PC-3 (cell line): ENCODE measurements at regions not wholly inside any gene's neighbourhood (a gene's known extent, or its start where the extent isn't known, plus 50 kb on each side); places are given as distances from the start of the nearest gene placed in this dataset.
"Not testable (repeated sequence)": the region's sequence is repeated elsewhere in the genome, so short reads cannot be mapped to it uniquely, and the experiment has no call there.

ENCODE experiments used
- ATAC-seq: fragments of 200-7000 bp; cut with Tn5 transposase; 2 replicates; pipeline ENCODE4 v1.9.1; 2020; ENCODE audit warnings: mild to moderate bottlenecking, moderate library complexity
- BruUV-seq: library from RNA; stranded (reverse); fragments of 400-500 nt; replicated peaks from 2 replicates; lab custom pipeline; 2021; lab: Mats Ljungman, UMichigan
- CTCF ChIA-PET: fragments of 300-600 bp; sonication (Branson Sonifier 250); formaldehyde crosslinking; loops from one replicate; lab custom pipeline; 2022; ENCODE audit warnings: antibody characterized with exemption; lab: Charles Lee
- POLR2A ChIA-PET: fragments of 300-600 bp; sonication (Branson Sonifier 250); formaldehyde crosslinking; loops from one replicate; lab custom pipeline; 2022; ENCODE audit warnings: antibody characterized with exemption; ENCODE audit not compliant: unreplicated experiment; lab: Charles Lee
- DNase-seq: peaks from one replicate; pipeline ENCODE4 v3.0.0-alpha.2; 2015
- H2AFZ ChIP-seq: fragments of 300-600 bp; sonication (generic); 2 replicates; pipeline ENCODE4 v1.6.0; 2016; ENCODE audit warnings: antibody characterized with exemption, low read length
- H3F3A ChIP-seq: fragments of 300-600 bp; sonication (generic); one replicate; pipeline ENCODE4 v1.6.0; 2017; ENCODE audit warnings: antibody characterized with exemption, low read length, control low read depth, mild to moderate bottlenecking; ENCODE audit not compliant: unreplicated experiment
- H3K27ac ChIP-seq: fragments of 300-600 bp; sonication (generic); 2 replicates; pipeline ENCODE4 v1.5.1; 2016; ENCODE audit warnings: mild to moderate bottlenecking, low read length
- H3K27me3 ChIP-seq: fragments of 300-600 bp; sonication (generic); 2 replicates; pipeline ENCODE4 v1.6.1; 2016; ENCODE audit warnings: low read length, mixed read lengths
- H3K36me3 ChIP-seq: fragments of 300-600 bp; sonication (generic); 2 replicates; pipeline ENCODE4 v1.6.1; 2016; ENCODE audit warnings: low read depth, mixed run types, low read length, mixed read lengths
- H3K4me1 ChIP-seq: fragments of 300-600 bp; sonication (generic); 2 replicates; pipeline ENCODE4 v1.5.1; 2016; ENCODE audit warnings: low read length; ENCODE audit not compliant: insufficient read depth
- H3K4me2 ChIP-seq: fragments of 300-600 bp; sonication (generic); 2 replicates; pipeline ENCODE4 v1.6.0; 2016; ENCODE audit warnings: low read length
- H3K4me3 ChIP-seq: fragments of 300-600 bp; sonication (generic); 2 replicates; pipeline ENCODE4 v1.5.1; 2016; ENCODE audit warnings: mild to moderate bottlenecking, low read length, mixed read lengths
- H3K79me2 ChIP-seq: fragments of 300-600 bp; sonication (generic); 2 replicates; pipeline ENCODE4 v1.6.1; 2017; ENCODE audit warnings: low read length, mixed read lengths
- H3K9ac ChIP-seq: fragments of 300-600 bp; sonication (generic); 2 replicates; pipeline ENCODE4 v1.6.0; 2016; ENCODE audit warnings: mild to moderate bottlenecking, low read length
- H3K9me2 ChIP-seq: fragments of 300-600 bp; sonication (generic); replicated peaks from 2 replicates; pipeline ENCODE4 v1.6.1; 2016; ENCODE audit warnings: mixed run types, low read length, mixed read lengths
- H3K9me3 ChIP-seq: fragments of 300-600 bp; sonication (generic); 2 replicates; pipeline ENCODE4 v1.6.1; 2016; ENCODE audit warnings: low read length, mixed read lengths
- H4K20me1 ChIP-seq: fragments of 300-600 bp; sonication (generic); 2 replicates; pipeline ENCODE4 v1.6.1; 2016; ENCODE audit warnings: low read length, mixed read lengths
- EZH2 ChIP-seq: fragments of 300-600 bp; sonication (generic); IDR thresholded peaks from one replicate; pipeline ENCODE4 v1.6.1; 2017; ENCODE audit warnings: antibody characterized with exemption, mild to moderate bottlenecking, low read length; ENCODE audit not compliant: unreplicated experiment
- EZH2phosphoT487 ChIP-seq: fragments of 300-600 bp; sonication (generic); IDR thresholded peaks from 2 replicates; pipeline ENCODE4 v1.6.1; 2018; ENCODE audit warnings: mild to moderate bottlenecking, antibody characterized with exemption, low read length, borderline replicate concordance
- intact Hi-C: fragments of 100-400 bp; cut with micrococcal nuclease; formaldehyde crosslinking; loops from 2 replicates; pipeline ENCODE4 v1.9.0; 2023
- TF ChIP-seq, protein P1 (sequence below): fragments of 300-600 bp; sonication (generic); conservative IDR thresholded peaks from 2 replicates; pipeline ENCODE4 v1.5.1; 2017; ENCODE audit warnings: antibody characterized with exemption, low read depth, mild to moderate bottlenecking, low read length

DNA sequence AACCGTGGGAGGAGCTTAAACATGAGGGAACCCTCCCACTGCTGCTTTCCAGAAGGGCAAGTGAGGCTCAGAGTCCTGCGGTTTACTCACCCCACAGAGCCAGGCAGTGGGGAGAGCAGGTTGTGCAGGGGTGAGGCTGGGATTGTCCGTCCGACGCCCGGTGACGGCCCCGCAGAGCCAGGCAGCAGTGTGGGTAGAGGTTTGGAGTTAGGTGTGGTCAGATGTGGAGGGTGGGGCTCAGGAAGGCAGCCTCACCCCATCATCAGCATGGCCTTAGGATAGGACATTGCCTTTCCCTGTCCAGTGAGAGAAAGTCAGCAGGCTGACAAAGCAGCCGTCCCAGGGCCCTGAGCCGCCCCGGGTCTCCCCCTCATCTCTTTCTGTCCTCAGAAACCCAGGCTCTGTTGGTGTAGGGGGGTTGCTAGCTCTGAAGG is 234.6 kb downstream of the DLL1 start:
- Histone ChIP-seq H3K9ac (no peak overlapping the region), H2AFZ (no peak overlapping the region), H3K9me3 (no peaks in the 10 kb centered on the region), H3F3A (no peaks in the 10 kb centered on the region), H3K27me3 (no peaks in the 10 kb centered on the region), H3K4me3 (no peak overlapping the region), H3K4me2 (no peak overlapping the region), H3K4me1 (no peaks in the 10 kb centered on the region), H3K79me2 (no peaks in the 10 kb centered on the region), H4K20me1 (no peaks in the 10 kb centered on the region), H3K36me3 (no peaks in the 10 kb centered on the region), H3K27ac (no peak overlapping the region), H3K9me2 (no peaks in the 10 kb centered on the region)
- no TSS peak for BruUV-seq
- TF ChIP-seq EZH2phosphoT487 (no peak), EZH2 (no peak)
- TF ChIP-seq, protein P1, sequence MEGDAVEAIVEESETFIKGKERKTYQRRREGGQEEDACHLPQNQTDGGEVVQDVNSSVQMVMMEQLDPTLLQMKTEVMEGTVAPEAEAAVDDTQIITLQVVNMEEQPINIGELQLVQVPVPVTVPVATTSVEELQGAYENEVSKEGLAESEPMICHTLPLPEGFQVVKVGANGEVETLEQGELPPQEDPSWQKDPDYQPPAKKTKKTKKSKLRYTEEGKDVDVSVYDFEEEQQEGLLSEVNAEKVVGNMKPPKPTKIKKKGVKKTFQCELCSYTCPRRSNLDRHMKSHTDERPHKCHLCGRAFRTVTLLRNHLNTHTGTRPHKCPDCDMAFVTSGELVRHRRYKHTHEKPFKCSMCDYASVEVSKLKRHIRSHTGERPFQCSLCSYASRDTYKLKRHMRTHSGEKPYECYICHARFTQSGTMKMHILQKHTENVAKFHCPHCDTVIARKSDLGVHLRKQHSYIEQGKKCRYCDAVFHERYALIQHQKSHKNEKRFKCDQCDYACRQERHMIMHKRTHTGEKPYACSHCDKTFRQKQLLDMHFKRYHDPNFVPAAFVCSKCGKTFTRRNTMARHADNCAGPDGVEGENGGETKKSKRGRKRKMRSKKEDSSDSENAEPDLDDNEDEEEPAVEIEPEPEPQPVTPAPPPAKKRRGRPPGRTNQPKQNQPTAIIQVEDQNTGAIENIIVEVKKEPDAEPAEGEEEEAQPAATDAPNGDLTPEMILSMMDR: no peak
- intact Hi-C loops: no loop called here
- DNase-seq: no peak
- CTCF ChIA-PET: no interaction called here
- no peak for ATAC-seq
- POLR2A ChIA-PET: no interaction called here

DNA sequence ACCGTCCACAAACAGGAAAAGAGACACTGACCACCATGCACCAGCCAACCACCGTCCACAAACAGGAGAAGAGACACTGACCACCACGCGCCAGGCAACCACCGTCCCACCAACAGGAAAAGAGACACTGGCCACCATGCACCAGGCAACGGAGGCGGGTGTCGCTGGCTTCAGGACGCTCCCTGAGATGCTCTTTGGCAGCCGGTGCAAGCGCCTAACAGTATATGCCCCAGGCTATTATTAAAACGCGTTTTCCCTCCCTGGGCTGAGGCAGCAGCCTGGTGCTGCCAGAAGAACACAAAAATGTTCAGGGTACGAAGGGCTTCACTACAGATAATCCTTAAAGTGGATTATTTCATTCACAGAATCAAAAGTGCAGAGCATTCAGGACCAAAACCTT is 235.1 kb downstream of the DLL1 start:
- H3K9me2 ChIP-seq, H2AFZ ChIP-seq, H3K4me1 ChIP-seq, BruUV-seq, H3K4me3 ChIP-seq, DNase-seq, intact Hi-C loops, H3K27me3 ChIP-seq, H3K9me3 ChIP-seq, ATAC-seq, H3F3A ChIP-seq, H4K20me1 ChIP-seq, H3K27ac ChIP-seq, H3K4me2 ChIP-seq, POLR2A ChIA-PET, CTCF ChIA-PET, H3K36me3 ChIP-seq, H3K9ac ChIP-seq, H3K79me2 ChIP-seq: not testable (repeated sequence)

DNA sequence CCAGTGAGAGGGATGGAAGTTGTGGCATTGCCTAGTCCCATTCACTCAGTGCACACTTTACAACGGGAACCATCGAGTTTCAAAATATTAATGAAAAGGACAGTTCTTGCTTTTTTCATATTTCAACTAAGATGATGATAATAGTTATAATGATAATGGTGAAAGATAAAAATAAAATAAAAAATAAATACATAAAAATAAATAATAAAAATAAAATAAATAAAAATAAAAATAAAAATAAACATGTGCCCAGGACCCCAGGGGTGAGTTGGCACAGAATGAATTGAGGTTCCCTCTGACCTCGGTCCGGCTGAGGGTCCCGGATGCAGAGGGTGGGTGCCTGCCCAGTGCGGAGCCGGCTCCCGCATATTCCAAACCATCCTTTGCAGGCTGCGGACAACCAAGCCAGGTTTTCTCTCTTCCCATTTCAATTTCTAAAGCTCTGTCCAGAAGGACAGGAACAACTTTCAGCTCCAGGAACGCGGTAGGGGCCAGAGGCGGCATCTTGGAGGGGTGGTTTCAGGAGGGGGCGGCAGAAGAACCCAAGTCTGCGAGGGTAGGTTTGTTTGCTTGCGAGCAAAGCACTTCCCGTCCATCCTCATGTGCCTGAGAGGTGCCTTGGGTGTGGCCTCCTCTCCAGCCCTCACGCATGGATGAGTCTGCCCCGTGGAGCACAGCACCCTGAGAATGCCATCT is 236.8 kb downstream of the DLL1 start:
- H3K9me2 ChIP-seq: no peaks in the 10 kb centered on the region
- ATAC-seq (no peak), DNase-seq (no peak)
- 0 out of 2 replicates have a peak, but pooled peaks cover 1% of the 10 kb centered on the region for H3K4me1 ChIP-seq
- no peaks in the 10 kb centered on the region for H3K27me3 ChIP-seq
- H3K36me3 ChIP-seq: no peaks in the 10 kb centered on the region
- BruUV-seq: no TSS peak
- POLR2A ChIA-PET: no interaction called here
- no peak overlapping the region for H3K4me3 ChIP-seq
- no peak overlapping the region for H3K27ac ChIP-seq
- no peaks in the 10 kb centered on the region for H3K9me3 ChIP-seq
- no peak overlapping the region for H3K9ac ChIP-seq
- no peaks in the 10 kb centered on the region for H3F3A ChIP-seq
- H3K4me2 ChIP-seq: no peak overlapping the region
- CTCF ChIA-PET: no interaction called here
- intact Hi-C loops: no loop called here
- H4K20me1 ChIP-seq: no peaks in the 10 kb centered on the region
- no peak overlapping the region for H2AFZ ChIP-seq
- H3K79me2 ChIP-seq: no peaks in the 10 kb centered on the region
- TF ChIP-seq, protein P1: no peak
- TF ChIP-seq EZH2phosphoT487: no peak
- no peak for TF ChIP-seq EZH2
